ENCODE measurements at regions not wholly inside any gene's neighbourhood (a gene's known extent, or its start where the extent isn't known, plus 50 kb on each side); places are given as distances from the start of the nearest gene placed in this dataset.

DNA sequence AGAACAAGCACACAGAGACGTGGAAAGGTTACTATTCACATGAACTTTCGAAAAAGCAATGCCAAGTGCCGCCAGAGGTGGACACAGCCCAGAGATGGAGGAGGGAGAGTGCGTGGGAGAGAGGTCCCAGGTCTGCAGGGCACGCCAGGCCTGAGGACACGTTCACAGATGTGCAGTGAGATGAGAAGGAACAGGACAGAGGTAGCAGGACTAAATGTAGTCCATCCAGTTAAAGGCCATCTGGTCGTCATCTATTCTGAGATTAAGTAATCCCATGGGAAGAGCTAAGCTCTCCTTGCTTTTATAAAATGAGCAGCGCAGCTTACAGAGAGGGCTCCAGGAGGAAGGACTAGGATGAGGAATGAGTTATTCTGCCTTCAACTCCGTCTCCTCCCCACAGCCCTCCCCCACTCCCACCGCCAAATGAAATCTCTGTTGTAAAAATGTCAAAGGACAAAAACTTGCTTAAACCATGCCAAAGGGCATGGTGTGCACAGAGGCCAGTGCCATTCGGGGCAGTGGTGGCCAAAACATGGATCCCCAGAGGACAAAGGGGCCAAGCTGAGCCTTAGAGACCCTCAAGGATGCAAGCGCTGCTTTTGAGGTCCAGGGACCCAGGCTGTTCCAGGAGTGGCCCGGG, 85.4 kb upstream of the SLC25A33 start:
- intact Hi-C loops (cut with DNase I) = loop anchor here (10.0 kb wide), 2 partner anchors 99 to 169 kb away; no protein-coding TSS in a partner anchor
- DNase-seq = no peak
- peaks cover 6 to 28% (median 9%) of the 10 kb centered on the region in 3 donors for H3K4me1 ChIP-seq (ENCODE audit: control insufficient read depth in 2 of 3, insufficient read depth in 2 of 3, low read depth in 1 of 3, low read length in 3 of 3)

GRCh38 chr1:9454494-9455066, 84.7 kb upstream of the SLC25A33 start:
- H3K4me3 ChIP-seq (ENCODE audit: low read length in 3 of 3) = no peak overlapping the region

More for the DNA sequence above, 85.4 kb upstream of the SLC25A33 start:
- no peak for TF ChIP-seq CTCF (IDR thresholded peaks at IDR 0.05; ENCODE audit: borderline replicate concordance, extremely low read depth, insufficient read depth)
- no peaks in the 10 kb centered on the region for H3K36me3 ChIP-seq (ENCODE audit: control insufficient read depth in 2 of 3, insufficient read depth in 3 of 3, low read length in 3 of 3)
- no peak overlapping the region for H3K9ac ChIP-seq (ENCODE audit: low read length in 3 of 3)
- H3K9me3 ChIP-seq (ENCODE audit: control insufficient read depth in 2 of 3, insufficient read depth in 1 of 3, low read length in 3 of 3) = no peaks in the 10 kb centered on the region
- no peaks in the 10 kb centered on the region for H3K27me3 ChIP-seq (ENCODE audit: control insufficient read depth, insufficient read depth, low read length)
- H3K27ac ChIP-seq (ENCODE audit: low read depth in 2 of 2, low read length in 2 of 2) = peak overlapping the region in 1 of 2 donors; percentile 36
- FAIRE-seq = no peak
- H3K4me3 ChIP-seq (ENCODE audit: low read length in 3 of 3) = no peak overlapping the region

DNA sequence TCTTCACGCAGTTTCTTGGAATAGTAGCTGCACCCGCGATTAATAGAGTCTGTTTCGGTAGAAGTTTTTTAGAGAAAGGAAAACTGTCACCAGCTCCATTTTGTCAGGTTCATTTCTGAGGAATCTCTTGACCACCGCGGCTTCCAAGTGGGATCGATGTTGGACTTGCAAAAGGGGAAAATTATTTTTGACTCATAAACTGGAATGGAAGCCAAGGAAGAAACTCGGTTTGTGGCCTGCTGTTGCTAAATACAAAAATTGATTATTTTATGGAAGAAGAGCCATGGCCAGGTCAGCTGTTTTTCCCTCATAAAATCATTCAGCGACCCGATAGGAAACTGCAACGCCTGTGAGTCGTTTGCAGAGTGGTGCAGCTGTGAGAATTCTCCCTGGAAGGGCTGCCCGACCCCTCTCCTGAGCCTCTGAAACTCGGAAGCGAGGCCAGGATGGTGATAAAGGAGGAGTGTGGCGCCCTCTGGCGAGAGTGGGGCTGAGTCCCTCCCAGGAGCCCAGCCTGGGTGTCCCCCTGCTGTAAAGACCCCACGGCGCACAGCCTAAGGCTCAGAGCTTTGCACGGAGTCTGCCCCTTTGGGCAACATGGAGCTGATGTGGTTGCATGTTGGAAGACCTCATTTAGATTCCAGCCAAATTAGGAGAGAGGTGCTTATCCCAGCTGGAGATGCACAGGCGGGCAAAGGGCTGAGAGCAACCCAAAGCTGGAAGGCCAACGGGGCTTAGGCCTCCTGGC, 83.6 kb upstream of the SLC25A33 start:
- TF ChIP-seq CTCF (IDR thresholded peaks at IDR 0.05; ENCODE audit: borderline replicate concordance, extremely low read depth, insufficient read depth) = peak; percentile 46
- Histone ChIP-seq H3K9me3 (ENCODE audit: control insufficient read depth in 2 of 3, insufficient read depth in 1 of 3, low read length in 3 of 3) (no peaks in the 10 kb centered on the region), H3K36me3 (ENCODE audit: control insufficient read depth in 2 of 3, insufficient read depth in 3 of 3, low read length in 3 of 3) (no peaks in the 10 kb centered on the region), H3K27ac (ENCODE audit: low read depth in 2 of 2, low read length in 2 of 2) (no peak overlapping the region), H3K9ac (ENCODE audit: low read length in 3 of 3) (no peak overlapping the region), H3K27me3 (ENCODE audit: control insufficient read depth, insufficient read depth, low read length) (no peaks in the 10 kb centered on the region), H3K4me3 (ENCODE audit: low read length in 3 of 3) (no peak overlapping the region), H3K4me1 (ENCODE audit: control insufficient read depth in 2 of 3, insufficient read depth in 2 of 3, low read depth in 1 of 3, low read length in 3 of 3) (peaks cover 6 to 19% (median 9%) of the 10 kb centered on the region in 3 donors)
- DNase-seq (peak; percentile 78 to 90 (median 82)), FAIRE-seq (no peak)
- intact Hi-C loops (cut with DNase I) = loop anchor here (10.0 kb wide), 2 partner anchors 101 to 171 kb away; no protein-coding TSS in a partner anchor

More at GRCh38 chr1:9454494-9455066, 84.7 kb upstream of the SLC25A33 start:
- DNase-seq (no peak), FAIRE-seq (no peak)
- intact Hi-C loops (cut with DNase I) = loop anchor here (10.0 kb wide), 2 partner anchors 100 to 170 kb away; no protein-coding TSS in a partner anchor
- H3K9ac ChIP-seq (ENCODE audit: low read length in 3 of 3) = no peak overlapping the region
- no peak overlapping the region for H3K27ac ChIP-seq (ENCODE audit: low read depth in 2 of 2, low read length in 2 of 2)
- peaks cover 6 to 26% (median 9%) of the 10 kb centered on the region in 3 donors for H3K4me1 ChIP-seq (ENCODE audit: control insufficient read depth in 2 of 3, insufficient read depth in 2 of 3, low read depth in 1 of 3, low read length in 3 of 3)
- H3K9me3 ChIP-seq (ENCODE audit: control insufficient read depth in 2 of 3, insufficient read depth in 1 of 3, low read length in 3 of 3) = no peaks in the 10 kb centered on the region
- TF ChIP-seq CTCF (IDR thresholded peaks at IDR 0.05; ENCODE audit: borderline replicate concordance, extremely low read depth, insufficient read depth) = no peak
- no peaks in the 10 kb centered on the region for H3K36me3 ChIP-seq (ENCODE audit: control insufficient read depth in 2 of 3, insufficient read depth in 3 of 3, low read length in 3 of 3)
- no peaks in the 10 kb centered on the region for H3K27me3 ChIP-seq (ENCODE audit: control insufficient read depth, insufficient read depth, low read length)

Measured in kidney (tissue), 13 donors.